ENCODE measurements at regions not wholly inside any gene's neighbourhood (a gene's known extent, or its start where the extent isn't known, plus 50 kb on each side); places are given as distances from the start of the nearest gene placed in this dataset.
A peak's percentile ranks its signal among the peaks of the same experiment; 100 is the strongest.

DNA sequence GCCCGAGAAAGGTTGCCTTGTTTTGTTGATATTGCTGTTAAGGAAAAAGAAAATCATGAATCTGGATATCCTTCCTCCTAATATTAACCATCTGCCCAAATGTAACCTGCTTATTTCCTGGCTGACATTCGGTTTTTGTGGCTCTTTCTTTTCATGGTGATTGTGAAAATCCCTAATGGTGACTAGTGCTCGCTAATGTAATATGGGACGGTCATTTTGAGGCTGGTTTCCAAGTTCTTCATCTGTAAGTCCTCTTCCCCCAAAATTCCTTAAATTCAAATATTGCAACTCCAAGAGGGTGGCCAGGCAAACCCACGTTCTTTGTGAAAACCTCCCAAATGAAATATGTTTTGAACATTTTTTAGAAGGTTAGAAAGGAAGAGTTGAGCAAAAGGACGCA lies 63.1 kb upstream of the MAMDC2 start:
- H3K9me3 Mint-ChIP-seq: no peaks in the 10 kb centered on the region
- H3K4me1 Mint-ChIP-seq: peaks cover 34% of the 10 kb centered on the region
- no peaks in the 10 kb centered on the region for H3K27me3 Mint-ChIP-seq (ENCODE audit: low read depth, poor library complexity)
- TF ChIP-seq, protein P1, sequence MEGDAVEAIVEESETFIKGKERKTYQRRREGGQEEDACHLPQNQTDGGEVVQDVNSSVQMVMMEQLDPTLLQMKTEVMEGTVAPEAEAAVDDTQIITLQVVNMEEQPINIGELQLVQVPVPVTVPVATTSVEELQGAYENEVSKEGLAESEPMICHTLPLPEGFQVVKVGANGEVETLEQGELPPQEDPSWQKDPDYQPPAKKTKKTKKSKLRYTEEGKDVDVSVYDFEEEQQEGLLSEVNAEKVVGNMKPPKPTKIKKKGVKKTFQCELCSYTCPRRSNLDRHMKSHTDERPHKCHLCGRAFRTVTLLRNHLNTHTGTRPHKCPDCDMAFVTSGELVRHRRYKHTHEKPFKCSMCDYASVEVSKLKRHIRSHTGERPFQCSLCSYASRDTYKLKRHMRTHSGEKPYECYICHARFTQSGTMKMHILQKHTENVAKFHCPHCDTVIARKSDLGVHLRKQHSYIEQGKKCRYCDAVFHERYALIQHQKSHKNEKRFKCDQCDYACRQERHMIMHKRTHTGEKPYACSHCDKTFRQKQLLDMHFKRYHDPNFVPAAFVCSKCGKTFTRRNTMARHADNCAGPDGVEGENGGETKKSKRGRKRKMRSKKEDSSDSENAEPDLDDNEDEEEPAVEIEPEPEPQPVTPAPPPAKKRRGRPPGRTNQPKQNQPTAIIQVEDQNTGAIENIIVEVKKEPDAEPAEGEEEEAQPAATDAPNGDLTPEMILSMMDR (IDR thresholded peaks at IDR 0.05): no peak
- H3K4me3 Mint-ChIP-seq: no peak overlapping the region
- no peaks in the 10 kb centered on the region for H3K36me3 Mint-ChIP-seq (ENCODE audit: low read depth)
- no peak for DNase-seq
- no peak overlapping the region for H3K27ac Mint-ChIP-seq

DNA sequence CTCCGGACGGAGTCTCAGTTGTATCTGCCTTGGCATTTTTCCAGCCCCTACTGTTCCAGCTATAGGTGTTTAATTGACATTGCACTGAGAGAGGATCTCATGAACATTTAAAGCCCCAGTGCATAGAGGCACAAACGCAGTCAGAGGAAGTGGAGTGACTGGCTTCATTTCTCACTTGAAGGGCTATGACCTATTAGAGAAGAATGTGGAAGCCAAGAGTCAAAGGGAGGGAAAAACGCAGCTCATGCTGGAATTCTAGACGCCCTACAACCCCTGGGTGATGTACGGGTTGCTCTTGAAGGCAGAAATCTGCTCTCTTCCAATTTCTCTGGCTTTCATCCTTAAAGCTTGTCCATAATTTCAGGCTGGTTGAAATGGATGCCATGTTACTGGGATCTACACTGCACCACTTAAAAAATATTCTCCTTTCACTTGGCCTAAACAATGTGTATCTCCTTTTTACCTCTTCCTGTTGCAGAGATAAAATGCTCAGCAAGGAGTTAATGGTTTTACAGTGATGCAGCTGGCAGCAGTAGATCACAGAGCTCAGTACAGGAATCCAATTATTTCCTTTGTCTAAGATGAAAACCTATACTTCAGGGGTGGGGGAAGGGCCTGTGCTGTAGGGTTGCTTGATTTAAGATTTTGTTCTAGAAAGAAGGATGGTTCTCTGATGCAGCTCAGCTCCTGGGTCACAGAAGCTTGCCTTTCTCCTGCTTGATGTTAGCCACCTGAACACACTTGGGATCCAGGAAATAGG lies 61.8 kb upstream of the MAMDC2 start:
- Mint-ChIP-seq H3K27me3 (ENCODE audit: low read depth, poor library complexity) (no peaks in the 10 kb centered on the region), H3K9me3 (no peaks in the 10 kb centered on the region), H3K27ac (peak overlapping the region; percentile 11), H3K4me3 (no peak overlapping the region), H3K4me1 (peaks cover 34% of the 10 kb centered on the region), H3K36me3 (ENCODE audit: low read depth) (no peaks in the 10 kb centered on the region)
- no peak for DNase-seq
- TF ChIP-seq, protein P1 (IDR thresholded peaks at IDR 0.05): no peak

DNA sequence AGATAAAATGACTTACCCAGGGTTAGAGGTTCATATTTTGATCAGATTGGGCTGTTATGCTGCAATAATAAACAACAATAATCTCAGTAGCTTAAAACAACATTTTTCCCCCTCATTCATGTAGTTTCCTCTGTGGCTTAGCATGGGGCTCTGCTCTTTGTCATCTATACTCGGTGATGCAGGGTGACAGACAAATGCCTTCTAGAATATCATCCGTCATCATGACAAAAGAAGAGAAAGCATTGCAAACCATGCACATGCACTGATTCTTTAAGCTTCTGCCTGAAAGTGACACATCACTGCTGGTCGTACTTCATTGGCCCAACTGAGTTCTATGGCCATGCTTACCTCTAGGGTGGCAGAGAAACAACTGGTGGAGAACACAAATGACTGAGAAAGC lies 58.8 kb upstream of the MAMDC2 start:
- TF ChIP-seq, protein P1 (IDR thresholded peaks at IDR 0.05): no peak
- H3K27me3 Mint-ChIP-seq (ENCODE audit: low read depth, poor library complexity): no peaks in the 10 kb centered on the region
- no peaks in the 10 kb centered on the region for H3K36me3 Mint-ChIP-seq (ENCODE audit: low read depth)
- no peak for DNase-seq
- H3K4me3 Mint-ChIP-seq: no peak overlapping the region
- peaks cover 34% of the 10 kb centered on the region for H3K4me1 Mint-ChIP-seq
- H3K27ac Mint-ChIP-seq: no peak overlapping the region
- no peaks in the 10 kb centered on the region for H3K9me3 Mint-ChIP-seq

DNA sequence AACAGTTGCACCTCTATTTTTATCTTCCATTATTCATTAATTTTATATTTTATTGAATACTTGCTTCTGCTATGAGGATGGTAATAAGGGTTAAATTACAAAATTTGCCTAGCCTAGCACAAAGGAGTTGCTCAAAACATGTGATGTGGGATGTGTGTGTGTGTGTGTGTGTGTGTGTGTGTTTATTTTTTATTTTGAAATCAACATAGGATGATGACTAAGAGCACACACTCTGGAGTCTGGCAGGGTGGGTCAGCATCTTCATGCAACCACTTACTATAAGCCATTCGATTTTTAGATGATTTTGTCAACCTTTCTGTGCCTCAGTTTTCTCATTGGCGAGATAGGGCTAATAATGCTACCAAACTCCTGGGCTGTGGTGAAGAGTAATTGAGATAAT lies 57.7 kb upstream of the MAMDC2 start:
- DNase-seq: no peak
- H3K36me3 Mint-ChIP-seq (ENCODE audit: low read depth): no peaks in the 10 kb centered on the region
- H3K4me3 Mint-ChIP-seq: no peak overlapping the region
- peaks cover 34% of the 10 kb centered on the region for H3K4me1 Mint-ChIP-seq
- no peak overlapping the region for H3K27ac Mint-ChIP-seq
- H3K27me3 Mint-ChIP-seq (ENCODE audit: low read depth, poor library complexity): no peaks in the 10 kb centered on the region
- H3K9me3 Mint-ChIP-seq: no peaks in the 10 kb centered on the region
- TF ChIP-seq, protein P1 (IDR thresholded peaks at IDR 0.05): no peak

DNA sequence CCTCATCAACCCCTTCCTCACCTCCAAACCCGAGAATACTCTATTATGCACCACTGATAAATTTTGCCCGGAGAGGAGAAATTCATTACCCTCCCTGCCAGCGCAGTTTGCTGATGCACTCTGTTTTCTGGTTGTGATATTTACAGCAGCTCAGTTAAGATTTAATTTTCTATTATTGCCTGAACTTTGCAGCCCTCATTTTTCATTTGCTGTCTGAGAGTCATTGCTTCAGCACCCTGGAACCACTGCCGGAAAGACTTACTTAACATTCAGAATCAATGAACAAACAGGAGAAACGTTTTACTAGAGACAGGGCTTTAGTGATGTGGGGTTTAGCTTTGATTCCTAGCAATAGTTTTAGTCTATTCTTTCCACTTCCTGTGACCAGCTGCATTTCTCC lies 56.7 kb upstream of the MAMDC2 start:
- peaks cover 24% of the 10 kb centered on the region for H3K4me1 Mint-ChIP-seq
- H3K9me3 Mint-ChIP-seq: no peaks in the 10 kb centered on the region
- no peak overlapping the region for H3K27ac Mint-ChIP-seq
- no peak overlapping the region for H3K4me3 Mint-ChIP-seq
- TF ChIP-seq, protein P1 (IDR thresholded peaks at IDR 0.05): no peak
- no peak for DNase-seq
- peaks cover 1% of the 10 kb centered on the region for H3K27me3 Mint-ChIP-seq (ENCODE audit: low read depth, poor library complexity)
- H3K36me3 Mint-ChIP-seq (ENCODE audit: low read depth): no peaks in the 10 kb centered on the region

DNA sequence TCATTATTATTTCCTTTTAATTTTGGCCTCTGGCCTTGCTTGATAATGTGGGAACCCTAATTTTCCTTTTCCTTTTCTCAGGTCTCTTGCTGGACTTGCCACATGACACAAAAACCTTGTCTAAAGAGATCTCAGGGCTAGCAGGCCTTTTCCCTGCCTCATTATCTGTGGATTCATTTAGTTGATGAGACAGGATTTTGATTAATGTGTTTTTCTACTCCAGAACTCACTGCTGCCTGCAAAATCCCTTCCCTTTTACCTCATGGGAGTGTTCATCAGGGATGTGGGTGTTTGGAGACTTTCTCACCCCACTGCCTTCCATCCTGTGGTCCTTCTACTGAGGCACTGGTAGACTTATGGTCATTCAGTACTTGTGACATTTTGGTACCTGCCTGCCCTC lies 56.2 kb upstream of the MAMDC2 start:
- H3K9me3 Mint-ChIP-seq: no peaks in the 10 kb centered on the region
- peaks cover 2% of the 10 kb centered on the region for H3K27me3 Mint-ChIP-seq (ENCODE audit: low read depth, poor library complexity)
- H3K4me3 Mint-ChIP-seq: no peak overlapping the region
- H3K36me3 Mint-ChIP-seq (ENCODE audit: low read depth): no peaks in the 10 kb centered on the region
- peaks cover 19% of the 10 kb centered on the region for H3K4me1 Mint-ChIP-seq
- DNase-seq: no peak
- H3K27ac Mint-ChIP-seq: no peak overlapping the region
- TF ChIP-seq, protein P1 (IDR thresholded peaks at IDR 0.05): no peak

All from nephron progenitor cell (in vitro differentiated cells).